OCI-LY1 (cell line): ENCODE measurements at regions not wholly inside any gene's neighbourhood (a gene's known extent, or its start where the extent isn't known, plus 50 kb on each side); places are given as distances from the start of the nearest gene placed in this dataset.

Experiments used
- CTCF ChIP-seq: fragments of 200-600 bp; sonication (generic), shearing (Covaris generic); IDR thresholded peaks from 2 replicates; pipeline ENCODE4 v1.5.1; 2017; ENCODE audit warnings: mild to moderate bottlenecking, antibody characterized with exemption, low read length, moderate library complexity, mixed read lengths
- EZH2 ChIP-seq: fragments of 200-600 bp; sonication (generic), shearing (Covaris generic); IDR thresholded peaks from 2 replicates; pipeline ENCODE4 v1.8.0; 2017; ENCODE audit warnings: borderline replicate concordance, mixed run types, mild to moderate bottlenecking, antibody characterized with exemption, low read length, moderate library complexity, mixed read lengths

GRCh38 chr14:43041976-43042375, 1435.3 kb downstream of the LRFN5 start:
- TF ChIP-seq CTCF (no peak), EZH2 (no peak)
